Stimulated activated CD8-positive, alpha-beta memory T cell treated with anti-CD3 and anti-CD28 coated beads, Interleukin-7, amount 100 ng/mL, for 48 hours (primary cell): ENCODE measurements at regions not wholly inside any gene's neighbourhood (a gene's known extent, or its start where the extent isn't known, plus 50 kb on each side); places are given as distances from the start of the nearest gene placed in this dataset.
A peak's percentile ranks its signal among the peaks of the same experiment; 100 is the strongest.
"Not testable (repeated sequence)": the region's sequence is repeated elsewhere in the genome, so short reads cannot be mapped to it uniquely, and the experiment has no call there.

Experiments used
- DNase-seq, 2 donors: peaks; one replicate each; pipeline ENCODE4 v3.0.0-alpha.2; 2020; ENCODE audit warnings: low read depth in 1 of 2; ENCODE audit errors: extremely low read depth in 1 of 2

DNA sequence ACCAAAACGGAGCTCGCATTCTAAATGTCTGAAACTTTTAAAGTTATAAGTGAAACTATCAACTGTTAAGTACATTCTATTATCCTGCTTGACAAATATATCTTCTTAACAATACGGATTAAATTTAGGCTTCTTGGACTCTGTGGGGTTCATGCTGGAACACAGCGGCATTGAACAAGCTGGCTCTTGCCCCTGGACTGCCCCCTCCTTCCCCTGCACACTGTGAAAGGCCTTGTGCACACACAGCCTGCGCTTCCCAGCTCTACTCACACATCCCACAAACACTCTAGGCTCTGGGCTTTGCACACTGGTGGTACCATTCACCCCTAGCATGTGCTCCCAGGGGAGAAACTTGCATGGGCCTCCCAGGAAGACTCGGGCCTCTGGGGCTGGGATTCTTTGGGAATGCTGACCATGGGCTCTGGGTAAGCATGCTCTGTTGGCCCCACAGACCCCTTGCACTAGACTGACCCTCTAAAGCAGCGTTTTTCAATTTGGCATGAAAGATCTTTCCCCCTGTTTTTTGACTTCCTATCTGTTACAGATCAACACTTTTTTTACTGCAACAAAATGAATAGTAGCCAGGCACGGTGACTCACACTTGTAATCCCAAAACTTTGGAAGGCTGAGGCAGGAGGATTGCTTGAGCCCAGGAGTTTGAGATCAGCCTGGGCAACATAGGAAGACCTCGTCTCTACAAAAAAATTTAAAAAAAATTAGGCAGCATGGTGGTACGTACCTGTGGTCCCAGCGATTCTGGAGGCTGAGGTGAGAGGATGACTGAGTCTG, 96.2 kb upstream of the CPM start:
- no peak for DNase-seq

GRCh38 chr12:69030321-69030720, 97.3 kb upstream of the CPM start:
- DNase-seq = no peak

DNA sequence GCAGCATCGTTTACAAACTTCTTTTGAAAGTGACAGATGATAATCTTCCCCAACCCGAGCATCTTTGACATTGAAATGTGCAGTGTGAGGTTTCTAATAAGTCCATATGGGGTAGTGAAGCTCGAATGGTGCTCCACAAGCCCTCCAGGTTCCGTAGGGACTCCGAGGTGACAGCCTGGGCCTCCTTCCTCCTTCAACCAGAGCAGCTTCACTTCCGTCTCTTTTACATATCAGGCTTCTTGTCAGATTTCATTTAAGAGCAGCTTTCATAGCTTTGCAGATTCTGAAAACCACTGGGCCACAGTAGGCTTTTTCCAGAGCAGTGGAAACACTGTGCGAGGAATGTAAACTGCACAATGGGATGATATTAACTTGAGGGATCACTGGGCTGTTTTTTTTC, 103.6 kb upstream of the CPM start:
- no peak for DNase-seq

GRCh38 chr12:69036999-69037398, 104.0 kb upstream of the CPM start:
- DNase-seq = no peak

GRCh38 chr12:69039911-69040310, 106.9 kb upstream of the CPM start:
- DNase-seq = no peak

DNA sequence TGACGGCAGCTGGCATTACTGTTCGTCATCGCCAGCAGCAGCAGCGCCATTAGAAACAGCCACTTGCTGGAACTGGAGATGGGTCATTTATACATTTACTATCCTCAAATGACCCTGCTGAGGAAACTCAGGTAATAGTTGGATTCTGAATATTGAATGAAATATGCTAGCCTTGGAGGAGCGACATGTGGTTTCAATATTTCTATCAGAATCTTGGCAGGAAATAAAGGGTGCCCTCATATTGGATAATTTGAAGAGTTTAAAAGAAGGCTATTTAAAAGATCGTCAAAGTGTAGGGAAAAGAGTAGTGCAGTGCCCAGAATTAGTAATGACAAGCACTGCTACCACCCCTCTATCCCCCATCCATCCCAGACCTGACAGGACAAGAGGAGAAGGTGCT, 109.6 kb upstream of the CPM start:
- DNase-seq = no peak

- DNase-seq = no peak
These were observed 110.0 kb upstream of the CPM start for GRCh38 chr12:69042970-69043369.

- DNase-seq = no peak
These were observed 111.9 kb upstream of the CPM start for GRCh38 chr12:69044887-69045286.

DNA sequence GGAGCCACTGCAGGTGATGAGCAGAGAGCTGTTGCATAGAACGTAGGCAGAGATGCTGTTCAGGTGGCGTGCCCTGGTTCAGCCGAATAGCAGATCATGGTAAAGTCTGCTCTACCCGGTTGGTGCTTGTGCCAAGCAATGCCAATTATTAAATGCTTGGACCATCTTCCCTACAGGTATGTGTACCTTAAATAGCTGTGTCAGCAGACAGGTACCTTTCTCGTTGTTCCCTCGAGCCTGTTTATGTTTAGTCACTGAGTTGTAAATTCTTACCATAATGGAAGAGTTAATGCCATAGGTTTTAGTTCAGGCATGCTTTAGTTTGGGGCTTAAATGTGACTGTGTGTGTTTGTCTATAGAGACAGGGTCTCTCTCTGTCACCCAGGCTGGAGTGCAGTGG, 112.5 kb upstream of the CPM start:
- DNase-seq = no peak

- DNase-seq = no peak
These were observed 113.4 kb upstream of the CPM start for GRCh38 chr12:69046363-69046762.

DNA sequence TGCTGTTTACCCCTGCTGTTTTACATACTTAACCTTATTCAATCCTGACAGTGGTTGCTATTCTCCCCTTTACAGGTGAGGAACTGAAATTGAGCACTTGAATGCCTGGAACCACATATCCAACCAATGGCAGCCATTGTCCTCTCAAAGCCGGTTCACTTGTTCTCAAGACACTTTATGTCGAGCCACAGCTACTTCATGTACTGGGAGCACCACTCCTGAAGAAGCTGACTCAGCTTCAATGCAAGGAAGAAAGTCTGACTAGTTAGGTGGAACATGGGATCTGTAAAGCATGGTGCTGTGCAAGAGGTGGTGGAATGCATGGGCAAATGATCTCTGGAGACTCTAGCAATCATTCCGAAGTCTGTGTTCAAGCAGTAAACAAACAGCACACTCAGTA, 113.9 kb upstream of the CPM start:
- no peak for DNase-seq

- no peak for DNase-seq
These were observed 115.0 kb upstream of the CPM start for GRCh38 chr12:69047990-69048389.

GRCh38 chr12:69049855-69050254, 116.9 kb upstream of the CPM start:
- not testable (repeated sequence) for DNase-seq

DNA sequence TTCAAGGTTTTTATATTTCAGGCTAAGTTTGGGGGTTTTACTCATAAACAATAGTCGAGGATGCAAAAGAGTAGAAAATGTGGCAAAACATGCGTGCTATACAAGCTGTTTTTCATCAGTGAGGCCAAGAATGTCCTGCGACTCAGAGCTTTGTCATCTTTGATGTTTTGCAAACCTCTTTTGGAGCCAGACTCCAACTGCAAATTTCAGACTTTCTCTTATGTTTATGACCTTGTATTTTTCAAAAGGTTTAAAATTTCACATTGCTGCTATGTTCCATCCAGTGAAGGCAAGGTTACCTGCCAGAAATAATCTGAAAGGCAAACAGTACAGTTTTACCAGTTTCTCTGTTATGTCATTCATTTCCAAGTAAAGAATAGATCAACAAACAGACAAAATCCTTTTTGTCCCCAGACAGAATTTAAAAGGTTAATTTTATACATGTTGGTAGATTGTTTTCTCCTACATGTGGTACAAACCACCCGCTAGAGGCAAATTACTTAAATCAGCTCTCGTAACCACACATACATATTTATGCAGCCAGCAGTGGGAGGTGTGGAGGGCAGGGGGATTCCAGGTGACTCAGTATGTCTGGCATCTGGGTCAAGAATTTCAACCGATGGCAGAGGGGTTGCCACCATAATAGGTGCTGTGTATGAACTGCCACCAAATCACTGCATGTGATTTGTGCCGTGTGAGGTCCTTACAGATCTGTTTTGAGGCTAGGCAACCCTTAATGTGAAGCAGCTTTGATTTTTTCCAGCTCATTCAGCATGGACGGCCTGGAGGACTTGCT, 119.8 kb upstream of the CPM start:
- peak; percentile 21 to 55 for DNase-seq

GRCh38 chr12:69054343-69055056, 121.5 kb upstream of the CPM start:
- DNase-seq = no peak

- no peak for DNase-seq
These were observed 122.3 kb upstream of the CPM start for GRCh38 chr12:69055280-69055679.

GRCh38 chr12:69055706-69056105, 122.7 kb upstream of the CPM start:
- no peak for DNase-seq

DNA sequence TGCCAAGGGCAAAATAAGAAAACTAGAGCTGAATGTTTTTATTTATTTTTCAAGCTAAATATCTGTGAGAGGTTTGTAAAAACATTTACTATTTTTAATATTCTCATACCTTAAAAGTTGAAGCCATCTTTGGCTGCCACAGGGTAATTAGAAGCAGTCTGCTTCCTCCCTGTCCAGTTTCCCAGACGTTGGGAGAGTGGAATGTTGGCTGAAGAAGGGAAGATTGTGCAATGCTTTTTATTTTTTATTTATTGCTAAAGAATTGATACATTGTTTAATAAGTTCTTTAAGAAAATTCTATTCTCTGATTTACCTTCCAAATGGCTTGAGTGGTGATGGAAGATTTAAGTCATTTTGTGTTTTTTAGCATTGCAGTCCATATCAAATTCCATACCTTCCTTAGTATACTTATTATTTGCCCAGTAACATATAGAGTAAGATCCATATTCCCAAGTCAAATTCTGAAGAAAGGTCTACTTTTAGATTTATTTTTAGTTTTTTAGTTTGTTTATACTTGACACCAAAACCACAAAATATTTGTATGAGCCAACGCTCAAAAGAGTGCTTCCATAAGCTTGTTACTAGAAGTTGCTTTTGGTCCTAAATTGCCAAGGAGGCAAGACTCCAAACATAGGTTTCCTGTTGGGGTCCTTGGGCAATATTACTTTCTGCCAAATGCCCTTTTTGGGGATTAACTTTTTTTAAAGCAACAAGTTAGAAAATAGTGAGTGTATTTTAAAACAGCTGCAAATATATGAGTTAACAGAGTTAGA, 124.0 kb upstream of the CPM start:
- DNase-seq = no peak

GRCh38 chr12:69057742-69058141, 124.8 kb upstream of the CPM start:
- DNase-seq = no peak

DNA sequence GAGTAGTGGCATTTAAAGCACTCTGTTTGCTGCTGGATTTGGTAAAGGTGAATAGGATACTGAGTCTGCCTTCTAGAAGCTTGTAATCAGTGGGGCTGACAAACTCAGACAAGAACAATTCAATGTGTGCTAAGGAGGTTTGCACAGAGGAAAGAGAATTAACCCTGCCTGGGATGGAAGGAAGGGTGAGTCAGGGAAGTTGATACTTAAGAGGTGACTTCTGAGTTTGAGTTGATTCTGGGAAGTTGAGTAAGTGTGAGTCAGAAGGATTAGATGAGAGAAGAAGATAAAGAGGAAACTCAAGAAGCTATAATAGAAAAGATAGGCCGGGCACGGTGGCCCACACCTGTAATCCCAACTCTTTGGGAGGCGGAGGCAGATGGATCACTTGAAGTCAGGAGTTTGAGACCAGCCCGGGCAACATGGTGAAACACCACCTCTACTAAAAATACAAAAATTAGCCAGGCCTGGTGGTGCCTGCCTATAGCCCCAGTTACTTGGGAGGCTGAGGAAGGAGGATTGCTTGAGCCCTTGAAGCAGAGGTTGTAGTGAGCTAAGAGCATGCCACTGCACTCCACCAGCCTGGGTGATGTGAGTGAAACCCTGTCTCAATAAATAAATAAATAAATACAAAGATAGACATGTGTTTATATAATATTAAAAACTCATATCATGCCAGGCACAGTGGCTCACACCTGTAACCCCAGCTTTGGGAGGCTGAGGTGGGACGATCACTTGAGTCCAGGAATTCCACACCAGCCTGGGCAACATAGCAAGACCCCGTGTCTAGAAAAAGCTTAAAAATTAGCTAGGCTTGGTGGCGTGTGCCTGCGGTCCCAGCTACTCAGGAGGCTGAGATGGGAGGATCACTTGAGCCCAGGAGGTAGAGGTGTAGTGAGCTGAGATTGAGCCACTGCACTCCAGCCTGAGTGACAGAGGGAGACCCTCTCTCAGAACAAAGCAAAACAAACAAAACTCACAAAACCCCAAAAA, 126.8 kb upstream of the CPM start:
- DNase-seq = no peak
